ENCODE measurements at regions not wholly inside any gene's neighbourhood (a gene's known extent, or its start where the extent isn't known, plus 50 kb on each side); places are given as distances from the start of the nearest gene placed in this dataset.

DNA sequence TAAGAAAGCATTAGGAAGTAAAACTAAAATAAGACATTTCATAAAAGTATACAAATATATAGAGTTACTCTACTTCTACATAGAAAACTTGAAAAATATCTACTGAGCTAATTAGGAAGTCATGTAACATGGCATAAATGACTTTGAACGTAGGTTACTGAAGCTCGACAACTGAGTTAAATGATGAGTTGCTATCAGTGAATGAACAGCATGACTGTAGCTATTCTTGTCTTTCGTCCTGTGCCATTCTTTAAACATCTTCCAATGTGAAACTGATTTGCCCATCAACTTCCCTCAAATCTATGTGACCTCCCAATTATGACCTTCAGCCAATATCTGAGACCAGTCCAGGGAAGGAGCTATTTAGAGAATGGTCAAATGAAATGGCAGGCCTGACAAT lies 113.5 kb upstream of the NEBL start:
- intact Hi-C loops (cut with DNase I; ENCODE audit: low total_unique reads), result no loop called here
- H3K36me3 ChIP-seq, result no peaks in the 10 kb centered on the region
- H3K4me3 ChIP-seq, result no peak overlapping the region
- TF ChIP-seq POLR2AphosphoS5 (IDR thresholded peaks at IDR 0.05) (no peak), POLR2A (IDR thresholded peaks at IDR 0.05) (no peak)
- TF ChIP-seq, protein P1, sequence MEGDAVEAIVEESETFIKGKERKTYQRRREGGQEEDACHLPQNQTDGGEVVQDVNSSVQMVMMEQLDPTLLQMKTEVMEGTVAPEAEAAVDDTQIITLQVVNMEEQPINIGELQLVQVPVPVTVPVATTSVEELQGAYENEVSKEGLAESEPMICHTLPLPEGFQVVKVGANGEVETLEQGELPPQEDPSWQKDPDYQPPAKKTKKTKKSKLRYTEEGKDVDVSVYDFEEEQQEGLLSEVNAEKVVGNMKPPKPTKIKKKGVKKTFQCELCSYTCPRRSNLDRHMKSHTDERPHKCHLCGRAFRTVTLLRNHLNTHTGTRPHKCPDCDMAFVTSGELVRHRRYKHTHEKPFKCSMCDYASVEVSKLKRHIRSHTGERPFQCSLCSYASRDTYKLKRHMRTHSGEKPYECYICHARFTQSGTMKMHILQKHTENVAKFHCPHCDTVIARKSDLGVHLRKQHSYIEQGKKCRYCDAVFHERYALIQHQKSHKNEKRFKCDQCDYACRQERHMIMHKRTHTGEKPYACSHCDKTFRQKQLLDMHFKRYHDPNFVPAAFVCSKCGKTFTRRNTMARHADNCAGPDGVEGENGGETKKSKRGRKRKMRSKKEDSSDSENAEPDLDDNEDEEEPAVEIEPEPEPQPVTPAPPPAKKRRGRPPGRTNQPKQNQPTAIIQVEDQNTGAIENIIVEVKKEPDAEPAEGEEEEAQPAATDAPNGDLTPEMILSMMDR (IDR thresholded peaks at IDR 0.05 in 8 of 11, conservative IDR thresholded peaks at IDR 0.05 in 3 of 11), result no peak
- WGBS, 5 donors, result 88 to 91% (median 89%) methylated on average over 3 of the region's 3 CpGs
- H3K27ac ChIP-seq, result no peak overlapping the region
- H3K9me3 ChIP-seq, result no peaks in the 10 kb centered on the region
- no peaks in the 10 kb centered on the region for H3K4me1 ChIP-seq
- no peaks in the 10 kb centered on the region for H3K27me3 ChIP-seq (replicated peaks in 1 of 7)
- no peak for DNase-seq

DNA sequence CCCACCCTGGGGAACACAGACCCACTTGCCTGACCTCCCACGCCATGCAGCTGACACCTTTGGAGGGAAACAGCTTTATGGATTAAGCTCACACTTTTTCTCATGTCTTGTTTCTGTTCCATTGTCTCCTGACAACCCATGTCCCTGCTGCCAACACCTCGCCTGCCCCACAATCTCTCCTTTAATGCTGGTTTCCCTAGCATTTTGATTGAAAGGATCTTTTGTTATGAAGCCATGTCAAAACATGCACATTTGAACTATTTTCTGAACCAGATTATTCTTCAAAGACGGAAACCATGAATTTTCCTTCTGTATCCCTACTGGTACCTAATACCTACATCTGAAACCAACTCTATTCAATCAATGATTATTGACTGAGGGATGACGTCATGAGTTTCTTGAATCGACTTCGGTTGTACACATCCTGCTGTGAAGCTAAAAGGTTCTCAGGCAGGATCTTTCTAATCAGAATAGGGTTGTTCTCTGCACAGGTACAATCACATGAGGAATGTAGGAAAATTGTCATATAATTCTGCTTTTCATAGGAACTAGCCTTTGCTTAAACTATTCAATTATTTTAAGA lies 106.2 kb upstream of the NEBL start:
- H3K9me3 ChIP-seq, result no peaks in the 10 kb centered on the region
- no peak overlapping the region for H3K27ac ChIP-seq
- WGBS, 5 donors, result 86 to 93% (median 88%) methylated on average over 6 of the region's 6 CpGs
- H3K4me3 ChIP-seq, result no peak overlapping the region
- no peaks in the 10 kb centered on the region for H3K27me3 ChIP-seq (replicated peaks in 1 of 7)
- intact Hi-C loops (cut with DNase I; ENCODE audit: low total_unique reads), result no loop called here
- no peak for TF ChIP-seq POLR2A (IDR thresholded peaks at IDR 0.05)
- TF ChIP-seq, protein P1 (IDR thresholded peaks at IDR 0.05 in 8 of 11, conservative IDR thresholded peaks at IDR 0.05 in 3 of 11), result no peak
- TF ChIP-seq POLR2AphosphoS5 (IDR thresholded peaks at IDR 0.05), result no peak
- DNase-seq, result no peak
- H3K36me3 ChIP-seq, result no peaks in the 10 kb centered on the region
- no peaks in the 10 kb centered on the region for H3K4me1 ChIP-seq

DNA sequence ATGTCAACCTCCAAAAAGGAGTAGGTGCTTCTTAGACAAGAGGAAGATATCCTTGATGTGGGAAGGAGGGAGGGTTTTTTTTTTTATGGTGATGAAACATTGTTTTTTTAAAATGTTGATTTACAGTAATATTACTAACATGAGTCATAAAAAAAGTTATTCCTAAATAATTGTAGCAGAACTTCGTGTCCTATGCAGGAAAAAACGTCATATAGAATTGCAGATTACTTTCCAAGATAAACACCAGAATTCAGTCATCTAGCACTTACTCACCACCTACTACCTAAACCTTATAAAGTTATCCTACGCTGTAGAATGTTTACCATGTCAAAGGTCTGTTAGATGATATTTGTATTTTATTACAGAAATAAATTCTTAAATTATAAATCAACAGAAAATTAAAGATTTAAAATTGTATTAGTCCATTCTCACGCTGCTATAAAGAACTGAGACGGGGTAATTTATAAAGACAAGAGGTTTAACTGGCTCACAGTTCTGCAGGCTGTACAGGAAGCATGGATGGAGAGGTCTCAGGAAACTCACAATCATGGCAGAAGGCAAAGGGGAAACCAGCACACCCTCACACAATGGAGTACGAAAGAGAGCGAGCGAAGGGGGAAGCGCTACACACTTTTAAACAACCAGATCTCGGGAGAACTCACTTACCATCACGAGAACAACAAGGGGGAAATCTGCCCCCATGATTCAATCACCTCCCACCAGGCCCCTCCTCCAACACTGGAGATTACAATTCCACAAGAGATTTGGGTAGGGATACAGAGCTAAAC lies 105.2 kb upstream of the NEBL start:
- H3K9me3 ChIP-seq, result no peaks in the 10 kb centered on the region
- H3K27me3 ChIP-seq (replicated peaks in 1 of 7), result no peaks in the 10 kb centered on the region
- TF ChIP-seq, protein P1 (IDR thresholded peaks at IDR 0.05 in 8 of 11, conservative IDR thresholded peaks at IDR 0.05 in 3 of 11), result no peak
- TF ChIP-seq POLR2AphosphoS5 (IDR thresholded peaks at IDR 0.05) (no peak), POLR2A (IDR thresholded peaks at IDR 0.05) (no peak)
- intact Hi-C loops (cut with DNase I; ENCODE audit: low total_unique reads), result no loop called here
- no peaks in the 10 kb centered on the region for H3K4me1 ChIP-seq
- H3K4me3 ChIP-seq, result no peak overlapping the region
- H3K27ac ChIP-seq, result no peak overlapping the region
- no peaks in the 10 kb centered on the region for H3K36me3 ChIP-seq
- DNase-seq, result no peak
- WGBS, 5 donors, result 42 to 55% (median 46%) methylated on average over 11 of the region's 11 CpGs

DNA sequence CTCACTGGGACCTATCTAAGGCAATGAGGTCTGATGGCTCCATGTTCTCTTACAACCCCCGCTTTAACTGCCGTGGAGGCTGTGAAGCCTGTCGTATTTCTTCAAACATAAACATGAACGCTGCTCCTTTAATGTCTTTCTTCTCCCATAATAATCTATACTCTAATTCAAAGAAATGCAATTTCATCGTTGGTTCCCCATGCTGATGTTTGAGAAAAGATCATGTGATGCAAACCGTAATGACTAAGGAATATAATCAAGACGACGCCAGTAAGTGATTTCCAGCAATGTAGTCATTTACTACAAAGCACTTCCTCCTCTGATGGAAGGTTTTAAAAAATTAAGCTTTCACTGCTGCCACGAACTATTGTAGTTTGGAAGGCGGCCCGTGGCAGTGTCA lies 102.6 kb upstream of the NEBL start:
- no peaks in the 10 kb centered on the region for H3K27me3 ChIP-seq (replicated peaks in 1 of 7)
- DNase-seq, result no peak
- H3K4me1 ChIP-seq, result no peaks in the 10 kb centered on the region
- TF ChIP-seq POLR2AphosphoS5 (IDR thresholded peaks at IDR 0.05), result no peak
- no peaks in the 10 kb centered on the region for H3K36me3 ChIP-seq
- H3K27ac ChIP-seq, result no peak overlapping the region
- H3K9me3 ChIP-seq, result no peaks in the 10 kb centered on the region
- 86 to 89% (median 87%) methylated on average over 11 of the region's 11 CpGs for WGBS, 5 donors
- H3K4me3 ChIP-seq, result no peak overlapping the region
- intact Hi-C loops (cut with DNase I; ENCODE audit: low total_unique reads), result no loop called here
